Natural killer cell treated with Interleukin-12 subunit alpha and Interleukin-12 subunit beta and Interleukin-15 and Interleukin-18, amount 100 ng/mL, for 72 hours (primary cell): ENCODE measurements at regions not wholly inside any gene's neighbourhood (a gene's known extent, or its start where the extent isn't known, plus 50 kb on each side); places are given as distances from the start of the nearest gene placed in this dataset.
A peak's percentile ranks its signal among the peaks of the same experiment; 100 is the strongest.
"Not testable (repeated sequence)": the region's sequence is repeated elsewhere in the genome, so short reads cannot be mapped to it uniquely, and the experiment has no call there.

ENCODE experiments used
- ATAC-seq, 2 donors: fragments of 150-1000 bp; cut with Tn5 transposase in 1 of 2; sonication (Bioruptor Pico), chemical (Tn5 transposase) in 1 of 2; 2 replicates each; pipeline ENCODE4 v1.10.0; 2021
- DNase-seq: peaks from one replicate; pipeline ENCODE4 v3.0.0; 2022; ENCODE audit warnings: low spot score
- H3K27ac Mint-ChIP-seq, 2 donors: 1 replicate in 1 of 2; 2 replicates in 1 of 2; pipeline ENCODE4 v1.8.0; 2022; ENCODE audit warnings: mixed read lengths in 2 of 2, mild to moderate bottlenecking in 1 of 2, moderate library complexity in 1 of 2
- H3K27me3 Mint-ChIP-seq, 2 donors: 1 replicate in 1 of 2; 2 replicates in 1 of 2; pipeline ENCODE4 v1.8.0; 2022; ENCODE audit warnings: mixed read lengths in 2 of 2
- H3K36me3 Mint-ChIP-seq: one replicate; pipeline ENCODE4 v1.8.0; 2022; ENCODE audit warnings: mixed read lengths
- H3K4me1 Mint-ChIP-seq, 2 donors: 1 replicate in 1 of 2; 2 replicates in 1 of 2; pipeline ENCODE4 v1.8.0; 2022; ENCODE audit warnings: low read depth in 2 of 2, mixed read lengths in 2 of 2, mild to moderate bottlenecking in 1 of 2
- H3K4me3 Mint-ChIP-seq: one replicate; pipeline ENCODE4 v1.8.0; 2022; ENCODE audit warnings: mixed read lengths
- H3K9me3 Mint-ChIP-seq: 2 replicates; pipeline ENCODE4 v1.8.0; 2022; ENCODE audit warnings: mixed read lengths

GRCh38 chr5:124885490-124885889, 139.1 kb upstream of the ZNF608 start:
- Mint-ChIP-seq H3K27me3 (no peaks in the 10 kb centered on the region), H3K9me3 (no peaks in the 10 kb centered on the region), H3K4me3 (no peak overlapping the region), H3K27ac (no peak overlapping the region), H3K4me1 (peaks cover 1 to 5% of the 10 kb centered on the region in 2 donors), H3K36me3 (no peaks in the 10 kb centered on the region)
- ATAC-seq, result no peak
- DNase-seq, result no peak

- ATAC-seq, result no peak
- Mint-ChIP-seq H3K27me3 (no peaks in the 10 kb centered on the region), H3K9me3 (no peaks in the 10 kb centered on the region), H3K36me3 (no peaks in the 10 kb centered on the region), H3K4me1 (peaks cover 5 to 6% of the 10 kb centered on the region in 2 donors), H3K27ac (no peak overlapping the region), H3K4me3 (no peak overlapping the region)
- DNase-seq, result no peak
Measured at GRCh38 chr5:124887223-124887622, 140.8 kb upstream of the ZNF608 start.

- Mint-ChIP-seq H3K9me3 (no peaks in the 10 kb centered on the region), H3K27ac (no peak overlapping the region), H3K27me3 (no peaks in the 10 kb centered on the region), H3K36me3 (no peaks in the 10 kb centered on the region), H3K4me1 (peaks cover 5 to 6% of the 10 kb centered on the region in 2 donors), H3K4me3 (no peak overlapping the region)
- DNase-seq (no peak), ATAC-seq (no peak)
Measured at GRCh38 chr5:124888050-124888506, 141.6 kb upstream of the ZNF608 start.

- H3K27ac Mint-ChIP-seq, result no peak overlapping the region
- no peak overlapping the region for H3K4me3 Mint-ChIP-seq
- H3K4me1 Mint-ChIP-seq, result peaks cover 6 to 7% of the 10 kb centered on the region in 2 donors
- H3K9me3 Mint-ChIP-seq, result no peaks in the 10 kb centered on the region
- no peaks in the 10 kb centered on the region for H3K36me3 Mint-ChIP-seq
- DNase-seq (no peak), ATAC-seq (no peak)
- H3K27me3 Mint-ChIP-seq, result no peaks in the 10 kb centered on the region
Measured at GRCh38 chr5:124888622-124889485, 142.4 kb upstream of the ZNF608 start.

GRCh38 chr5:124889486-124889825, 143.0 kb upstream of the ZNF608 start:
- Mint-ChIP-seq H3K27me3 (no peaks in the 10 kb centered on the region), H3K27ac (no peak overlapping the region)

GRCh38 chr5:124889850-124890249, 143.4 kb upstream of the ZNF608 start:
- H3K4me3 Mint-ChIP-seq, result no peak overlapping the region
- H3K27ac Mint-ChIP-seq, result no peak overlapping the region
- no peaks in the 10 kb centered on the region for H3K9me3 Mint-ChIP-seq
- DNase-seq (no peak), ATAC-seq (no peak)
- no peaks in the 10 kb centered on the region for H3K27me3 Mint-ChIP-seq
- peaks cover 6 to 12% of the 10 kb centered on the region in 2 donors for H3K4me1 Mint-ChIP-seq
- no peaks in the 10 kb centered on the region for H3K36me3 Mint-ChIP-seq

More at GRCh38 chr5:124889486-124889825, 143.0 kb upstream of the ZNF608 start:
- Mint-ChIP-seq H3K36me3 (no peaks in the 10 kb centered on the region), H3K4me1 (peaks cover 6 to 9% of the 10 kb centered on the region in 2 donors), H3K4me3 (no peak overlapping the region), H3K9me3 (no peaks in the 10 kb centered on the region)
- DNase-seq (no peak), ATAC-seq (no peak)

GRCh38 chr5:124890442-124890841, 144.0 kb upstream of the ZNF608 start:
- not testable (repeated sequence) for H3K27me3 Mint-ChIP-seq, H3K4me3 Mint-ChIP-seq, H3K27ac Mint-ChIP-seq, H3K36me3 Mint-ChIP-seq, H3K9me3 Mint-ChIP-seq, DNase-seq, ATAC-seq
- H3K4me1 Mint-ChIP-seq, result peaks cover 6 to 15% of the 10 kb centered on the region in 2 donors

- no peak overlapping the region for H3K27ac Mint-ChIP-seq
- no peaks in the 10 kb centered on the region for H3K27me3 Mint-ChIP-seq
- ATAC-seq (no peak), DNase-seq (no peak)
- H3K36me3 Mint-ChIP-seq, result no peaks in the 10 kb centered on the region
- H3K9me3 Mint-ChIP-seq, result no peaks in the 10 kb centered on the region
- H3K4me1 Mint-ChIP-seq, result peaks cover 6 to 15% of the 10 kb centered on the region in 2 donors
- no peak overlapping the region for H3K4me3 Mint-ChIP-seq
Measured at GRCh38 chr5:124891179-124891578, 144.7 kb upstream of the ZNF608 start.

- DNase-seq, result no peak
- no peaks in the 10 kb centered on the region for H3K9me3 Mint-ChIP-seq
- H3K36me3 Mint-ChIP-seq, result no peaks in the 10 kb centered on the region
- H3K27ac Mint-ChIP-seq, result no peak overlapping the region
- no peak for ATAC-seq
- H3K4me1 Mint-ChIP-seq, result peaks cover 6 to 12% of the 10 kb centered on the region in 2 donors
- H3K4me3 Mint-ChIP-seq, result no peak overlapping the region
- H3K27me3 Mint-ChIP-seq, result no peaks in the 10 kb centered on the region
Measured at GRCh38 chr5:124892185-124892848, 145.9 kb upstream of the ZNF608 start.

GRCh38 chr5:124894541-124894940, 148.1 kb upstream of the ZNF608 start:
- H3K4me3 Mint-ChIP-seq, result no peak overlapping the region
- no peak overlapping the region for H3K27ac Mint-ChIP-seq
- no peaks in the 10 kb centered on the region for H3K27me3 Mint-ChIP-seq
- no peak for DNase-seq
- H3K4me1 Mint-ChIP-seq, result peaks cover 6 to 10% of the 10 kb centered on the region in 2 donors
- H3K9me3 Mint-ChIP-seq, result no peaks in the 10 kb centered on the region
- H3K36me3 Mint-ChIP-seq, result no peaks in the 10 kb centered on the region
- no peak for ATAC-seq

GRCh38 chr5:124895236-124895635, 148.8 kb upstream of the ZNF608 start:
- no peak overlapping the region for H3K27ac Mint-ChIP-seq
- no peaks in the 10 kb centered on the region for H3K36me3 Mint-ChIP-seq
- no peaks in the 10 kb centered on the region for H3K9me3 Mint-ChIP-seq
- peaks cover 6 to 10% of the 10 kb centered on the region in 2 donors for H3K4me1 Mint-ChIP-seq
- ATAC-seq, result no peak
- H3K27me3 Mint-ChIP-seq, result no peaks in the 10 kb centered on the region
- DNase-seq, result no peak
- no peak overlapping the region for H3K4me3 Mint-ChIP-seq

GRCh38 chr5:124901081-124901480, 154.6 kb upstream of the ZNF608 start:
- Mint-ChIP-seq H3K36me3 (no peaks in the 10 kb centered on the region), H3K4me1 (peaks cover 12 to 20% of the 10 kb centered on the region in 2 donors), H3K9me3 (peaks cover 3% of the 10 kb centered on the region), H3K27me3 (no peaks in the 10 kb centered on the region), H3K27ac (peak overlapping the region in 1 of 2 donors; percentile 91), H3K4me3 (no peak overlapping the region)
- ATAC-seq (no peak), DNase-seq (no peak)

- Mint-ChIP-seq H3K4me3 (peak overlapping the region; percentile 60), H3K4me1 (peaks cover 12 to 22% of the 10 kb centered on the region in 2 donors), H3K27ac (peak overlapping the region; percentile 66 to 91), H3K27me3 (peaks cover 0 to 2% of the 10 kb centered on the region in 2 donors), H3K9me3 (peaks cover 3% of the 10 kb centered on the region), H3K36me3 (no peaks in the 10 kb centered on the region)
- peak; percentile 61 for DNase-seq
- ATAC-seq, result peak; percentile 84 to 89
Measured at GRCh38 chr5:124902097-124902821, 155.8 kb upstream of the ZNF608 start.
